Hematopoietic multipotent progenitor cell treated with erythropoietin and hydrocortisone succinate and interleukin-3 and kit ligand, for 8 days (in vitro differentiated cells): ENCODE measurements at regions not wholly inside any gene's neighbourhood (a gene's known extent, or its start where the extent isn't known, plus 50 kb on each side); places are given as distances from the start of the nearest gene placed in this dataset.

ENCODE experiments used
- DNase-seq: peaks from one replicate; pipeline ENCODE4 v3.0.0-alpha.2; 2015

- DNase-seq: no peak
Measured at GRCh38 chr10:131760416-131761166, 140.2 kb upstream of the PPP2R2D start.

DNA sequence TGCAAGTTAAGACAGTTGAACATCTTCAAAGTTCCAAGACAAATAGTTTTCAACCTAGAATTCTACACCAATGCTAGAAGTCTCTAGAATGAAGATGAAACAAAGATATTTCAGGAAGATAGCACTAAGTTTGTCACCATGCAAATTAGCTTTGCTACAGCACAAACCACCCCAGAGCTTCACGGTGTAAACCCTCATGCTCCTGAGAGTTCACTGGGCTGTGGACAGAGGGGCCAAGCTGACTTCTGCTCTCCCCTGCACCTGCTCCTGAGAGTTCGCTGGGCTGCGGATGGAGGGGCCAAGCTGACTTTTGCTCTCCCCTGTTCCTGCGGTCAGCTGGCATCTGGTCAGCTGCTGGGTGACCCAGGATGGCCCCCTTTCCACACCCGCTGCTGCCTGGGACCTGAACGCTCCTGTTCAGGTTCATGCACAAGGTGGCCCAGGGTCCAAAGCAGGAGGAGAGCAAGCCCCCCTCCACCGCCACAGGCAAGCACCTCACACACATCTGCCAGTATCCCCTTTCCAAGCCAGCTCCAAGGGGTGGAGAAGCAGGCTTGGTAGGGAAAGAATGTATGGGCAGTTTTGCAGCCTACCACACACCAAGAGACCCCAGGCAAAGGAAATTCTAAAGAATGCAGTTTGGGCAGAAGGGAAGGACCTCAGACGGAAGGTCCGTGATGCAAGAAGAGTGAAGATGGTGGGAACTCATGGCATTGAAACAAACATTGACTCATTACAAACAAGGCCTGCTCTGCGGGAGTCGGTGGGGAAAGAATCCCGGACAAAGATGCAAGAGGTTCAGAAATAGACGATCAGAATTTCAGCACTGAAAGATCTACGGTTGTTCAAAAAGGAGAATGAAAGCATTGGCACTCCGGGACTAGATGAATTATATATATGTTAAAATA lies 137.8 kb upstream of the PPP2R2D start:
- DNase-seq: no peak

GRCh38 chr10:131764929-131765328 lies 135.9 kb upstream of the PPP2R2D start:
- no peak for DNase-seq

DNA sequence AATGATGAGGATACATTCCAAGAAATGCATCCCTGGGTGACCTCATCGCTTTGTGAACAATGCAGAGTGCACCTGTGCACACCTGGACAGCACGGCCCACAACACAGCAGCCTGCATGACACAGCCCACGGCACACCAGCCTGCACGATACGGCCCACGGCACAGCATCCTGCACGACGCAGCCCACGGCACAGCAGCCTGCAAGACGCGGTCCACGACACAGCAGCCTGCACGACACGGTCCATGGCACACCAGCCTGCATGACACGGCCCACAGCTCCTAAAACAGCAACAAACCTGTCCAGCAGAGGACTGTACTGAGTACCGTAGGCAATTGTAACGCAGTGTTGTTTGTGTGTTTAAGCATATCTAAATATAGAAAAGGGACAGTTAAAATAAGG lies 134.7 kb upstream of the PPP2R2D start:
- no peak for DNase-seq

- DNase-seq: no peak
Measured at GRCh38 chr10:131767716-131768115, 133.1 kb upstream of the PPP2R2D start.

- DNase-seq: no peak
Measured at GRCh38 chr10:131769571-131770410, 131.0 kb upstream of the PPP2R2D start.

DNA sequence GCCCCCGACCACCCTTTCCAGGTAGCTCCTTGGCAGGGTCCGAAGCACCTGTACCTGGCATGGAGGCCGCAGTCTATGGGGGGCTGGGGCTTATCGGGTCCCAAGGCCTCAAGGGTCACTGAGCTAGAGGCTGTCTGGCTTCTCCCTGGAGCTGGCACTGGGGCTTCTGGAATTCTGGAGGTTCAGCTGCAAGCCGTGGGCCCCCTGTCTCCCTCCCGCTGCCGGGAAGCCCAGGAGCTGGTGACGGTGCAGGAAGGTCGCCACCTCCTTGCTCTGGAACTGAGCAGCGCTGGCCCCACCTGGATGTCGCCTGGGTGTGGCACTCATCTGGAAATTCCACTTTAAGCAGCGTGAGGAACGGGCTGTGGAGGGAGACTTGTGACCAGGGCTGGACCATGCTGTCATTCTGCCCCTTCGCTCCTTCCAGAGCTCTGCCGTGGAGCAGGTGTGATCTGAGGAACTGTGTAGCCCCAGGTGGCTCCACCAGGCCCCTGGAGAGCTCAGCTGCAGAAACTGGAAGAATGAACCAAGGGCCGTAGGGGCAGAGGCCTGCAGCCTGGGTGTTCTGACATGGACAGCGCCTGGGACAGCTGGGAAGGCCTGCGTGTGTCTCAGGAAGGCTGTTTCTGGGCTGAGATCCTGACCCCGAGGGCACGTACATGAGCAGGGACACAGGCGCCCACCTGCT lies 129.7 kb upstream of the PPP2R2D start:
- no peak for DNase-seq

DNA sequence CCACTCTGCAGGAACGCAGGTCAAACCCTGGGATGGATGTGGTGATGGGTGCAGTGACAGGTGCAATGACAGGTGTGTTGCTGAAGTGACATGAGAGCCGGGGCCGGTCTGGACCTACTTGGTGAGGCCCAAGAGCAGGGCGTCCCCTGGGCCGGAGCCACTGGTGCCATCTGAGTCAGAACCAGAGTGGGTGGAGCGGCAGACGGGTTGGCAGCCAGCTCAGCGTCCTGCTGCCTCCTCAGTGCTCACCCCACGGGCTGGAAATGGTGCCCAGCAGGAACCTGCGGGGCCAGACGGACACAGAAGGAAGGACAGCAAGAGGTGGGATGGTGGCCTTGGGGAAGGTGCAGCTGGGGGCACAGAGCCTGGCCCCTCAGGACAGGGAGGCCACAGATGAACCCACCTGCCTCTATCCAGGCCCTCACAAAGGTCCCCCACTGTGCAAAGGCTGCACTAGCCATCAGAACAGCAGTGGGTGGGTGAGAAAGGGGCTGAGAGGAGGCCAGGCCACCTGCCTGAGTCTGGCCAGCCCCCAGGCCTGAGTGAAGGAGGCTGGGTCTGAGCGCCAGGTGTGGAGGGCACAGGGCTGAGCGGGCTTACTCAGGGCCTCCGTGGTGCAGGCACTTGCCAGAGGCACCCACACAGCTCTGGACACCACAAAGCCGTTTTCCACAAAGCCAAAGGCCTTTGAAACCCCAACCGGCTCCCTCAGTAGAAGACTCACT lies 129.0 kb upstream of the PPP2R2D start:
- DNase-seq: no peak

GRCh38 chr10:131772441-131772840 lies 128.4 kb upstream of the PPP2R2D start:
- DNase-seq: no peak

- no peak for DNase-seq
Measured at GRCh38 chr10:131773370-131774343, 127.2 kb upstream of the PPP2R2D start.

- DNase-seq: no peak
Measured at GRCh38 chr10:131774681-131775085, 126.1 kb upstream of the PPP2R2D start.

DNA sequence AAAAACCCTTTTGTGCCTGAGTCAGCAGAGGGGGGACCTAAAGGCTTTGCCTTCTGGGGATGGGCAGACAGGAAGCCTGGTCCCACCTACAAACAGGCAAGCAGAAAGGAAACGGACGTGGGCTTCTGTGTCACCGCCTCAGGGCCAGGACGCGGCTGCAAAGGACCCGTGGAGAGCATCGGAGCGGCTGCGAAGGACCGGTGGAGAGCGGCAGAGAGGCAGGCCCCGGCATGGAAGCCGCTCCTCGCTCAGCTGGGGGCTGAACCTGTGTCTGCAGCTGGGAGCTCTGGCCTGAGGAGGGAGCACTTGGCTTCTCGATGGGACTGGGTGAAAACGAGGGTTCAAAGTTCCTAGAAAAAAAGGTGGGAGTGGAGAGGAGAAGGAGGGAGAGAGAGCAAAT lies 125.4 kb upstream of the PPP2R2D start:
- DNase-seq: no peak

GRCh38 chr10:131775833-131776232 lies 125.0 kb upstream of the PPP2R2D start:
- DNase-seq: no peak

- DNase-seq: no peak
Measured at GRCh38 chr10:131776496-131776895, 124.3 kb upstream of the PPP2R2D start.

DNA sequence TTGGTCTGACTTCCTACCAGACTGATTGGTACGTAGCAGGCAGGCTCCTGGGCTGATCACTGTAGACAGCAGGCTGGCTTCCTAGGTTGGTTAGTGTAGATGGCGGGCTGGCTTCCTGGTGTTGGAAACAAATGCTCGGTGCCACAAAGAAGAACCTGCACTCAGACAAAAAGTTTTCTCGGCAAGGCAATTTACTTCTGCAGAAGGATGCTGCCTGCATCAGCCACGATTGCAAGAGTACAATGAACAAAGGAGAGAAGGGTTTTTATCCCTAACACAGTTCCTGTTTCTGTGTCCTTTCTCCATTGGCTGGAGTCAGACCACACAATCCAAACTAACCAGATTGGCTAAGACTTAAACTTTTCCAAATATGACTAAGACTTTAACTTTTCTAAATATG lies 123.6 kb upstream of the PPP2R2D start:
- DNase-seq: no peak

DNA sequence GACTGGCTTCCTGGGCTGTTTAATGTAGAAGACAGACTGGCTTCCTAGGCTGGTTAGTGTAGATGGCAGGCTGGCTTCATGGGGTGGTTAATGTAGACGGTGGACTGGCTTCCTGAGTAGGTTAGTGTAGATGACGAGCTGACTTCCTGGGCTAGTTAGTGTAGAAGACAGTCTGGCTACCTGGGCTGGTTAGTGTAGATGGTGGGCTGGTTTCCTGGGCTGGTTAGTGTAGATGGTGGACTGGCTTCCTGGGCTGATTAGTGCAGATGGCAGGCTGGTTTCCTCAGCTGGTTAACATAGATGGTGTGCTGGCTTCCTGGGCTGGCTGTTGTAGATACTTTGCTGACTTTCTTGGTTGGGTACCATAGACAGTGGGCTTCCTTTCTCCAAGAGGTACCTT lies 122.9 kb upstream of the PPP2R2D start:
- no peak for DNase-seq

DNA sequence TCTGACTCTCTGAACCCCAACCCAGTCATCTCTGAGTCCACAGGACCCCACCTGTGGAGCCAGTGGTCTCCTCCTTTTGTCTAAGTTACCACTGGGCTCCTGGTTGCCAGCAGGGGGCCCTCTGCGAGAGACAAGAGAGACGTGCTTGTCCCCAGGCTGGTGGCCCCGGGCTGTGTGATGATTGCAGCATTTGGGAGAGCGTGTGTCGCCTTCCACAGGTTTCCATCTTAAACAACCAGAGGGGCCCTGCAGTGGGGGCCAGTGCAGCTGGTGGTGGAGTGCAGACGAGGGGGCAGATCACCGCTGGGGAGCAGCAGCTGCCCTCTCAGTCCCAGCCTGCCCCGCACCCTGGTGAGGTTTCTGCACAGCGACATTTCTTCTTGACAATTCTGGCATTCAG lies 122.4 kb upstream of the PPP2R2D start:
- no peak for DNase-seq

DNA sequence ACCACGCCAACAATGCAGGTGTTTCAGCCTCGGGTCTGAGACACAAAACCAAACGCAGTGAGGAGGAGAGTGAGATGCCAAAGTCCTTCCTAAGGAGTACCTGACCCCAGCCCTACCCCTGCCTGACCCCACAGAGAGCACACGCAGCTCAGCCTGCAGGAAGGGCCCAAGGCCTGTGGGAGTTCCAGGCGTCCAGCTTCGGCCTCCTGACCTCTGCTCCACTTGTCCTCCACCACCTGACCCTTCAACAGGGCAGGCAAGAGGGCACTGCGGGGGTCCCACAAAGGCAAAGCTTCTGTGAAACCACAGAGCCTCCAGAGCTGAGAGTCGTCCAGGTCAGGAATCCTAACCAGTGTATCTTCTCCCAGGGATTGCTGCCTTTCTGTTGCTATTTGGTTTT lies 122.0 kb upstream of the PPP2R2D start:
- no peak for DNase-seq

GRCh38 chr10:131779661-131780394 lies 121.0 kb upstream of the PPP2R2D start:
- DNase-seq: no peak

- DNase-seq: no peak
Measured at GRCh38 chr10:131781076-131781475, 119.7 kb upstream of the PPP2R2D start.
